MCF 10A (cell line): ENCODE measurements at regions not wholly inside any gene's neighbourhood (a gene's known extent, or its start where the extent isn't known, plus 50 kb on each side); places are given as distances from the start of the nearest gene placed in this dataset.
A peak's percentile ranks its signal among the peaks of the same experiment; 100 is the strongest.

Experiments used
- BruUV-seq: library from RNA; stranded (reverse); fragments of 400-500 nt; replicated peaks from 2 replicates; lab custom pipeline; 2021; lab: Mats Ljungman, UMichigan
- CTCF ChIA-PET: fragments of 300-600 bp; sonication (Branson Sonifier 250); formaldehyde crosslinking; extraction: SDS; loops from one replicate; lab custom pipeline; 2021; ENCODE audit warnings: antibody characterized with exemption, inconsistent platforms; lab: Yijun Ruan, JAX
- POLR2A ChIA-PET: fragments of 300-600, 350-650 bp; sonication (Branson Sonifier 250); formaldehyde crosslinking; extraction: SDS; loops from one replicate; lab custom pipeline; 2020; ENCODE audit warnings: antibody characterized with exemption, inconsistent platforms; lab: Yijun Ruan, JAX
- DNase-seq: peaks from one replicate; pipeline ENCODE4 v3.0.0-alpha.2; 2018; ENCODE audit not compliant: unreplicated experiment
- H3K27ac Mint-ChIP-seq: one replicate; pipeline ENCODE4 v1.8.0; 2022; ENCODE audit warnings: mild to moderate bottlenecking, low read depth, mixed read lengths; ENCODE audit not compliant: unreplicated experiment
- H3K27me3 Mint-ChIP-seq: one replicate; pipeline ENCODE4 v1.8.0; 2022; ENCODE audit warnings: mixed read lengths; ENCODE audit not compliant: insufficient read depth, unreplicated experiment
- H3K36me3 Mint-ChIP-seq: one replicate; pipeline ENCODE4 v1.8.0; 2022; ENCODE audit warnings: mild to moderate bottlenecking, moderate library complexity, mixed read lengths; ENCODE audit not compliant: insufficient read depth, unreplicated experiment
- H3K4me1 Mint-ChIP-seq: one replicate; pipeline ENCODE4 v1.8.0; 2022; ENCODE audit warnings: mixed read lengths; ENCODE audit not compliant: insufficient read depth, unreplicated experiment
- H3K4me3 Mint-ChIP-seq: one replicate; pipeline ENCODE4 v1.8.0; 2022; ENCODE audit warnings: mild to moderate bottlenecking, moderate library complexity, mixed read lengths; ENCODE audit not compliant: unreplicated experiment
- H3K9me3 Mint-ChIP-seq: one replicate; pipeline ENCODE4 v1.8.0; 2022; ENCODE audit warnings: mixed read lengths; ENCODE audit not compliant: unreplicated experiment
- intact Hi-C: fragments of 100-400 bp; cut with micrococcal nuclease; formaldehyde crosslinking; loops from 2 replicates; pipeline ENCODE4 v1.14.1; 2022
- TF ChIP-seq, protein P1 (sequence below): fragments of 200-600 bp; IDR thresholded peaks from one replicate; pipeline ENCODE4 v1.8.0; 2022; ENCODE audit warnings: antibody characterized with exemption, mild to moderate bottlenecking; ENCODE audit not compliant: unreplicated experiment

DNA sequence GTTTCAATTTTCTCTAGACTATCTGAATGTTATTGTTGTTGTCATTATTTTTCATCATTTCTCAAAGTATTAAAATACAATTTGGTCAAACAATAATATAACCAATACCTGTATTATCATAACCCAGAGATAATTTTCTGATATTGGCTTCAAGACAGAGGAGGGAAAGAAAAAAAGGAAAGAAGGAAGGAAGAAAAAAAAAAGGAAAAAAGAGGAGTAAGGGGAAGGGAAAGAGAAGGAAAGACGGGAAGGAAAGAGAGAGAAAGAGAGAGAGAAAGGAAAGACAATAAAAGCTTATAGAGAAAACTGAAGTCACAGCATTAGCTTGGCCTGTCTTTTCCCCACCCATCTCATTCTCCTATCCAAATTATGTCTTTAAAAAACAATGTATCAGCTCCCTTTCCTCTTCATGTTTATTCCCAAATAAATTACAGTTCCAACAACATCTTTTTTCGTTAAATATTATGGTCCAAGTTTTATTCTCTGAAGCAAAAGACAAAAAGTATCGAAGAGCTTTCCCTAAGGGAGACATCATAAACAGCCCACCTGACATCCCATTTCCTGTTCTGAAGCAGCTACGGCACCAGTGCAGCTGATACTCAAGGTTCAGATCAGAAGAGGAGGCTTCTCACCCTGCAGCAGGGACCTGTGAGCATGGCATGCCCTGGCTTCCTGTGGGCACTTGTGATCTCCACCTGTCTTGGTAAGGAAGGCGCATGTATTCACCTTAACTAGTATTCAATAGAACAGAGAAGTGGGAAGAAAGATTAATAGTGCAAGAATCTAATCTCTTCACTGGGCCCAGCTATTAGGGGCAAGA is 308.3 kb downstream of the DAD1 start:
- H3K4me3 Mint-ChIP-seq = no peak overlapping the region
- H3K27ac Mint-ChIP-seq = no peak overlapping the region
- intact Hi-C loops = no loop called here
- peaks cover 16% of the 10 kb centered on the region for H3K27me3 Mint-ChIP-seq
- no peaks in the 10 kb centered on the region for H3K36me3 Mint-ChIP-seq
- TF ChIP-seq, protein P1, sequence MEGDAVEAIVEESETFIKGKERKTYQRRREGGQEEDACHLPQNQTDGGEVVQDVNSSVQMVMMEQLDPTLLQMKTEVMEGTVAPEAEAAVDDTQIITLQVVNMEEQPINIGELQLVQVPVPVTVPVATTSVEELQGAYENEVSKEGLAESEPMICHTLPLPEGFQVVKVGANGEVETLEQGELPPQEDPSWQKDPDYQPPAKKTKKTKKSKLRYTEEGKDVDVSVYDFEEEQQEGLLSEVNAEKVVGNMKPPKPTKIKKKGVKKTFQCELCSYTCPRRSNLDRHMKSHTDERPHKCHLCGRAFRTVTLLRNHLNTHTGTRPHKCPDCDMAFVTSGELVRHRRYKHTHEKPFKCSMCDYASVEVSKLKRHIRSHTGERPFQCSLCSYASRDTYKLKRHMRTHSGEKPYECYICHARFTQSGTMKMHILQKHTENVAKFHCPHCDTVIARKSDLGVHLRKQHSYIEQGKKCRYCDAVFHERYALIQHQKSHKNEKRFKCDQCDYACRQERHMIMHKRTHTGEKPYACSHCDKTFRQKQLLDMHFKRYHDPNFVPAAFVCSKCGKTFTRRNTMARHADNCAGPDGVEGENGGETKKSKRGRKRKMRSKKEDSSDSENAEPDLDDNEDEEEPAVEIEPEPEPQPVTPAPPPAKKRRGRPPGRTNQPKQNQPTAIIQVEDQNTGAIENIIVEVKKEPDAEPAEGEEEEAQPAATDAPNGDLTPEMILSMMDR = no peak
- no peaks in the 10 kb centered on the region for H3K9me3 Mint-ChIP-seq
- POLR2A ChIA-PET = interaction anchor here (1.2 kb wide), 1 partner anchor 15 kb away, joined by 4 read pairs; no protein-coding TSS in a partner anchor
- CTCF ChIA-PET = interaction anchor here (0.6 to 6.3 kb wide), 9 partner anchors 8 to 286 kb away, joined by 3 to 39 read pairs (median 4); no protein-coding TSS in a partner anchor
- DNase-seq = no peak
- no TSS peak for BruUV-seq
- no peaks in the 10 kb centered on the region for H3K4me1 Mint-ChIP-seq

DNA sequence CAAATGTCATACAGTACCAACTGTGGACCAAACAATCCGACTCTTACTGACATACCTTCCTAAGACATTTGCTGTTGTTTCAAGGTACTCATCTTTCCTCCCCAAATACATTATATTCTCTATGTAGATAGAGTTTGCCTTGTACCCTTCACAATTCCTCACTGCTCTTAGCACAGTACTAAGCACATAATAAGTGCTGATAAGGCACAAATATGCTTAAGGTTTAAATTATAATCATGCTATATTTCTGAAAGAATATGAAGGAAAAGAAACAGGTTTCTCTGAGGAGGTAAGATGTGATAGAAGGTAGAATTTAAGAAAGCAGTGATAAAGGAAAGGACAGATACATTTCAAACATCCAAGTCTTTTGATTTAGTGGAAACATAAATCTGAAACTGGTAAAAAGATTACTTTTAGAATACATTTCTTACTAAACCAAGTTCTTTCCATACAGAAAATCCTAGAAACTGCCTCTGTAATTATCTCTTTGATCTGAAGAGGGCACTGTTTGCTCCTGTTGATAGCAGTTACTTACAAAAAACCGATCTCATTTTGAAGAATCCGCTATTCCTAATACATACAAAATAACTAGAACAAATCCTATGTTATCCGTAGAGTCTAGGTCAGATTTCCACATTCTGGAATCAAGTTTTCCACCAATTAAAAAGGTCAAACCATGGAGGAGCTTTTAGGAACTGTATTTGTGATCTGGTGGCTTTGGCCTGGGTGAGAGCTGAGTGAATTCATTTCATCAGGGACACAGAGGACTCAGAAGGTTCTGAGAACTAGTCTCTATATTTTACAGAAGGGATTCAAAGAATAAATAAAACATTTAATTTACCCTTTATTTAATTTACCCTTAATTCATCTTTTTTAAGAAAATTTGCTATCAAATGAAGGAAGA is 311.9 kb downstream of the DAD1 start:
- CTCF ChIA-PET = interaction anchor here (0.6 to 6.3 kb wide), 26 partner anchors 8 to 1252 kb away, joined by 3 to 39 read pairs (median 4); partner anchors contain the start of gene NDRG2
- H3K36me3 Mint-ChIP-seq = no peaks in the 10 kb centered on the region
- H3K4me3 Mint-ChIP-seq = no peak overlapping the region
- peak; percentile 34 for DNase-seq
- POLR2A ChIA-PET = no interaction called here
- TF ChIP-seq, protein P1 = peak; percentile 55
- H3K27me3 Mint-ChIP-seq = peaks cover 48% of the 10 kb centered on the region
- BruUV-seq = no TSS peak
- H3K9me3 Mint-ChIP-seq = no peaks in the 10 kb centered on the region
- no peak overlapping the region for H3K27ac Mint-ChIP-seq
- intact Hi-C loops = loop anchor here (1.0 kb wide), 1 partner anchor 76 kb away; no protein-coding TSS in a partner anchor
- no peaks in the 10 kb centered on the region for H3K4me1 Mint-ChIP-seq

DNA sequence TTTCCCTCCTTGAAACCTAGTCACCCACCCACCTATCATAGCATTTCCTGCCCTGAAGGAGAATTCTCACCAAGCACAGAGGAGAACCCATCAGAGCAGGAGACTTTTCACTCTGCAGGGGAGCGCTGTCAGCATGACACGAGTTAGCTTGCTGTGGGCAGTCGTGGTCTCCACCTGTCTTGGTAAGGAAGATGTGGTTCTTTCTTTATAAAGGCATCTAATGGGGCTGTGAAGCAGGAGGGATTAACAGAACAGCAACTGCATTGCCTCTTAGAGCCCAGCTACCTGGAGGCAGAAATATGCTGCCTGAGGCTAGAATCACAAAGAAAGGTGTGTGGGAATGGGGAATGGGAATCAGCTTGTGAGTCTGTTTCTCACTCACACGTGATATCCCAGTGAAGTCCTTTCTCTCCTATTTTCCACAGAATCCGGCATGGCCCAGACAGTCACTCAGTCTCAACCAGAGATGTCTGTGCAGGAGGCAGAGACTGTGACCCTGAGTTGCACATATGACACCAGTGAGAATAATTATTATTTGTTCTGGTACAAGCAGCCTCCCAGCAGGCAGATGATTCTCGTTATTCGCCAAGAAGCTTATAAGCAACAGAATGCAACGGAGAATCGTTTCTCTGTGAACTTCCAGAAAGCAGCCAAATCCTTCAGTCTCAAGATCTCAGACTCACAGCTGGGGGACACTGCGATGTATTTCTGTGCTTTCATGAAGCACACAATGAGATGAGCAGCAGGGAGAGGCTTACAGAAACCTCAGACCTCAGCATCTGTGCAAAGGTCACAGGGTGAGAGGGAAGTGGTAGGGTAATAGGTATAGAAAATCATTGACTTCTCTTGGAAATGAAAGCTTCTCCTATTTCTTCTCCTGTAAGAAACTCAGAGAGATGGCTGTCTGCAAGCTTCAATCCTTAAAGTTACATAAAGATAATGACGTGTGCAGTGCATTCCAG is 316.9 kb downstream of the DAD1 start:
- TF ChIP-seq, protein P1 = no peak
- CTCF ChIA-PET = interaction anchor here (1.0 to 1.4 kb wide), 5 partner anchors 42 to 69 kb away, joined by 3 to 4 read pairs (median 3); no protein-coding TSS in a partner anchor
- H3K4me3 Mint-ChIP-seq = no peak overlapping the region
- intact Hi-C loops = no loop called here
- H3K27me3 Mint-ChIP-seq = peaks cover 46% of the 10 kb centered on the region
- POLR2A ChIA-PET = no interaction called here
- no peak for DNase-seq
- no TSS peak for BruUV-seq
- H3K9me3 Mint-ChIP-seq = no peaks in the 10 kb centered on the region
- peaks cover 12% of the 10 kb centered on the region for H3K4me1 Mint-ChIP-seq
- H3K27ac Mint-ChIP-seq = no peak overlapping the region
- H3K36me3 Mint-ChIP-seq = peaks cover 6% of the 10 kb centered on the region
